A549 (cell line): ENCODE measurements at regions not wholly inside any gene's neighbourhood (a gene's known extent, or its start where the extent isn't known, plus 50 kb on each side); places are given as distances from the start of the nearest gene placed in this dataset.
"Not testable (repeated sequence)": the region's sequence is repeated elsewhere in the genome, so short reads cannot be mapped to it uniquely, and the experiment has no call there.

Experiments used
- CTCF ChIP-seq: fragments of >200 bp; sonication (Bioruptor Twin); formaldehyde crosslinking; IDR thresholded peaks from 3 replicates; pipeline ENCODE4 v1.5.1; 2016
- POLR2A ChIP-seq: IDR thresholded peaks from 2 replicates; pipeline ENCODE4 v1.6.1; 2012; ENCODE audit warnings: mild to moderate bottlenecking, low read length

- not testable (repeated sequence) for TF ChIP-seq POLR2A, CTCF
Observed at GRCh38 chr18:1444062-1444461, 539.4 kb downstream of the ADCYAP1 start.
